H1 (cell line): ENCODE measurements at regions not wholly inside any gene's neighbourhood (a gene's known extent, or its start where the extent isn't known, plus 50 kb on each side); places are given as distances from the start of the nearest gene placed in this dataset.

Experiments
- CTCF ChIA-PET: fragments of 300-600 bp; sonication (Branson Sonifier 250); formaldehyde crosslinking; loops from one replicate; lab custom pipeline; 2021; ENCODE audit not compliant: partially characterized antibody; lab: Charles Lee
- POLR2A ChIA-PET: fragments of 300-600 bp; sonication (Branson Sonifier 250); formaldehyde crosslinking; loops from one replicate; lab custom pipeline; 2021; ENCODE audit warnings: inconsistent platforms; ENCODE audit not compliant: partially characterized antibody; lab: Charles Lee
- DNase-seq, 2 experiments: peaks; one replicate each; pipeline versions ENCODE4 v3.0.0 to v3.0.0-alpha.2; 2010 to 2022; ENCODE audit warnings: low spot score in 2 of 2, low read depth in 1 of 2, mixed read lengths in 1 of 2
- FAIRE-seq: peaks from 2 replicates; lab custom pipeline; 2011; peaks lifted over from hg19 to GRCh38; lab: Jason Lieb, UNC
- H2AFZ ChIP-seq: 2 replicates; pipeline ENCODE4 v1.8.1; 2012; ENCODE audit warnings: low read length, inconsistent platforms
- H2AK5ac ChIP-seq: 2 replicates; pipeline ENCODE4 v1.6.1; 2013; ENCODE audit warnings: low read depth, low read length
- H2BK120ac ChIP-seq: replicated peaks from 2 replicates; pipeline ENCODE3; 2013; ENCODE audit warnings: low read depth, low read length, inconsistent platforms
- H2BK12ac ChIP-seq: 2 replicates; pipeline ENCODE4 v1.6.1; 2013; ENCODE audit warnings: low read depth, low read length
- H2BK15ac ChIP-seq: 2 replicates; pipeline ENCODE4 v1.6.1; 2013; ENCODE audit warnings: low read length
- H2BK20ac ChIP-seq: 2 replicates; pipeline ENCODE4 v1.6.1; 2013; ENCODE audit warnings: low read length
- H2BK5ac ChIP-seq: 2 replicates; pipeline ENCODE4 v1.6.1; 2013; ENCODE audit warnings: low read depth, low read length
- H3K14ac ChIP-seq: 2 replicates; pipeline ENCODE4 v1.6.1; 2013; ENCODE audit warnings: inconsistent platforms; ENCODE audit not compliant: insufficient read length
- H3K18ac ChIP-seq: 2 replicates; pipeline ENCODE4 v1.6.1; 2013; ENCODE audit warnings: low read length; ENCODE audit errors: extremely low read depth
- H3K23ac ChIP-seq: 2 replicates; pipeline ENCODE4 v1.6.1; 2013; ENCODE audit warnings: inconsistent platforms; ENCODE audit not compliant: insufficient read length
- H3K23me2 ChIP-seq: 2 replicates; pipeline ENCODE4 v1.6.1; 2013; ENCODE audit warnings: low read depth, low read length
- H3K27ac ChIP-seq: 2 replicates; pipeline ENCODE4 v1.6.1; 2011; ENCODE audit warnings: low read depth, low read length, inconsistent platforms
- H3K27me3 ChIP-seq, 4 experiments: replicated peaks in 1 of 4; 1 replicate in 1 of 4; 2 replicates in 3 of 4; pipeline versions ENCODE4 v1.6.1 to v1.8.1; 2011 to 2013; ENCODE audit warnings: low read length in 3 of 4, mild to moderate bottlenecking in 3 of 4, inconsistent platforms in 2 of 4, mixed read lengths in 2 of 4, moderate library complexity in 1 of 4; ENCODE audit not compliant: control insufficient read depth in 3 of 4, insufficient read depth in 3 of 4; ENCODE audit errors: extremely low read depth in 1 of 4
- H3K36me3 ChIP-seq, 4 experiments: 2 replicates each; pipeline versions ENCODE4 v1.6.1 to v1.8.1; 2011 to 2013; ENCODE audit warnings: mild to moderate bottlenecking in 4 of 4, low read length in 3 of 4, moderate library complexity in 2 of 4, control low read depth in 1 of 4, inconsistent platforms in 1 of 4; ENCODE audit not compliant: insufficient read depth in 4 of 4, control insufficient read depth in 2 of 4
- H3K4ac ChIP-seq: replicated peaks from 2 replicates; pipeline ENCODE3; 2013; ENCODE audit warnings: low read length, low read depth, mixed read lengths, inconsistent platforms; ENCODE audit not compliant: insufficient read length
- H3K4me1 ChIP-seq, 4 experiments: replicated peaks in 1 of 4; 1 replicate in 1 of 4; 2 replicates in 3 of 4; pipeline versions ENCODE4 v1.6.1 to v1.8.1; 2011 to 2013; ENCODE audit warnings: low read length in 3 of 4, inconsistent platforms in 2 of 4, mixed read lengths in 1 of 4; ENCODE audit not compliant: insufficient read depth in 4 of 4, control insufficient read depth in 3 of 4
- H3K4me2 ChIP-seq, 2 experiments: 2 replicates each; pipeline versions ENCODE4 v1.6.1 to v1.8.1; 2011 to 2013; ENCODE audit warnings: low read depth in 2 of 2, low read length in 2 of 2, control low read depth in 1 of 2, inconsistent platforms in 1 of 2, mild to moderate bottlenecking in 1 of 2; ENCODE audit not compliant: insufficient read depth in 1 of 2
- H3K4me3 ChIP-seq, 4 experiments: fragments of 200-600, 300-600 bp in 1 of 4; sonication (generic), shearing (Covaris generic), sonication (Bioruptor Twin) in 1 of 4; 2 replicates each; pipeline versions ENCODE4 v1.5.1 to v1.8.1; 2011 to 2016; ENCODE audit warnings: low read length in 4 of 4, low read depth in 3 of 4, control low read depth in 2 of 4, inconsistent platforms in 2 of 4, mild to moderate bottlenecking in 2 of 4, mixed read lengths in 1 of 4, moderate library complexity in 1 of 4; ENCODE audit not compliant: insufficient read depth in 2 of 4; ENCODE audit errors: extremely low read depth in 1 of 4
- H3K56ac ChIP-seq: replicated peaks from 2 replicates; pipeline ENCODE3; 2013; ENCODE audit warnings: low read depth, mild to moderate bottlenecking, mixed read lengths, low read length, inconsistent platforms; ENCODE audit not compliant: insufficient read length
- H3K79me1 ChIP-seq: 2 replicates; pipeline ENCODE4 v1.6.1; 2013; ENCODE audit warnings: low read depth, low read length, control low read depth
- H3K79me2 ChIP-seq, 2 experiments: 2 replicates each; pipeline versions ENCODE4 v1.6.1 to v1.8.1; 2012 to 2013; ENCODE audit warnings: low read length in 2 of 2, mild to moderate bottlenecking in 2 of 2, inconsistent platforms in 1 of 2; ENCODE audit not compliant: insufficient read depth in 2 of 2, control insufficient read depth in 1 of 2
- H3K9ac ChIP-seq, 4 experiments: replicated peaks in 1 of 4; 1 replicate in 1 of 4; 2 replicates in 3 of 4; pipeline versions ENCODE4 v1.6.1 to v1.8.1; 2011 to 2013; ENCODE audit warnings: low read depth in 3 of 4, low read length in 3 of 4, control low read depth in 2 of 4, mild to moderate bottlenecking in 2 of 4, moderate library complexity in 2 of 4, inconsistent platforms in 1 of 4; ENCODE audit errors: extremely low read depth in 1 of 4
- H3K9me3 ChIP-seq, 2 experiments: 2 replicates each; pipeline versions ENCODE4 v1.6.1 to v1.8.1; 2012 to 2013; ENCODE audit warnings: mild to moderate bottlenecking in 2 of 2, moderate library complexity in 2 of 2, control low read depth in 1 of 2, inconsistent platforms in 1 of 2, low read depth in 1 of 2, low read length in 1 of 2, mixed read lengths in 1 of 2; ENCODE audit not compliant: insufficient read depth in 2 of 2
- H4K20me1 ChIP-seq, 2 experiments: replicated peaks in 1 of 2; 2 replicates each; pipeline versions ENCODE3 to v1.8.1; 2011 to 2013; ENCODE audit warnings: inconsistent platforms in 2 of 2, low read length in 2 of 2, mild to moderate bottlenecking in 1 of 2; ENCODE audit not compliant: insufficient read depth in 2 of 2, control insufficient read depth in 1 of 2
- H4K5ac ChIP-seq: 2 replicates; pipeline ENCODE4 v1.6.1; 2013; ENCODE audit warnings: low read length, low read depth, mixed read lengths, inconsistent platforms; ENCODE audit not compliant: insufficient read length
- H4K8ac ChIP-seq: 2 replicates; pipeline ENCODE4 v1.8.0; 2013; ENCODE audit warnings: mild to moderate bottlenecking, moderate library complexity, low read length, inconsistent platforms; ENCODE audit not compliant: insufficient read depth; ENCODE audit errors: extremely low read depth
- H4K91ac ChIP-seq: replicated peaks from 2 replicates; pipeline ENCODE3; 2013; ENCODE audit warnings: low read length, mixed read lengths, inconsistent platforms; ENCODE audit not compliant: insufficient read length
- CHD2 ChIP-seq: IDR thresholded peaks from 2 replicates; pipeline ENCODE4 v1.6.1; 2012; ENCODE audit warnings: low read length, improper control_type of control experiment
- RAD21 ChIP-seq, 2 experiments: IDR thresholded peaks in 1 of 2; conservative IDR thresholded peaks in 1 of 2; 2 replicates each; pipeline ENCODE4 v1.6.1; 2011; ENCODE audit warnings: low read depth in 2 of 2, low read length in 2 of 2, improper control_type of control experiment in 1 of 2, inconsistent platforms in 1 of 2, mild to moderate bottlenecking in 1 of 2, moderate library complexity in 1 of 2
- WGBS, 2 experiments: shearing (Covaris generic) in 1 of 2; methylation state at CpG; one replicate each; pipeline versions ENCODE4 v1.1.6 to v1.1.7; 2013 to 2015; ENCODE audit warnings: low lambda C conversion rate in 2 of 2, mixed read lengths in 2 of 2, inconsistent platforms in 1 of 2, low coverage in 1 of 2, missing lambda C conversion rate in 1 of 2; ENCODE audit not compliant: insufficient replicate concordance in 2 of 2, insufficient coverage in 1 of 2, insufficient read length in 1 of 2; ENCODE audit errors: extremely low coverage in 1 of 2, missing lambda C conversion rate in 1 of 2; 5-methylcytosine and 5-hydroxymethylcytosine counted together

DNA sequence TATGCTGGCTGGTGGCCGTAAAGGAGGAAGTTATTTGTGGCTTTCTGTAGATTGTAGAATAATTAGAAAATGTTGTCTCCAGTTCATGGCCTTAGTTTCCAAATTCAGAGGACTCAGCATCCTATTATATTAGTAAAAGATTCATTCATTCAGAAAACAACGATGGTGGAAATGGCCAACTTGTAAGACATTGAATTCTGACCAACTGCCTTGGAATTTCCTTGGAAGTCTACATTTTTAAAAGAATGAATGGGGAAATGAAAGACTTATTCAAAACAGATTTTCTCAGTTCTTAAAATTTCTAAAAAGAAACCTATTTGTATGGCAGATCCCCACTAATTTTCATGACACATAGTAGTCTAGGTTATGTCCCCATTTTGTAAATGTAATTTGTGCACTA is 561.5 kb downstream of the ANKRD50 start:
- no peak overlapping the region for H3K4me3 ChIP-seq
- no peaks in the 10 kb centered on the region for H4K20me1 ChIP-seq
- no peak overlapping the region for H2BK12ac ChIP-seq
- no peak overlapping the region for H3K56ac ChIP-seq
- H3K9ac ChIP-seq: no peak overlapping the region
- no peak overlapping the region for H2BK20ac ChIP-seq
- no peak overlapping the region for H3K18ac ChIP-seq
- no peaks in the 10 kb centered on the region for H3K36me3 ChIP-seq
- H3K4ac ChIP-seq: no peak overlapping the region
- no peak overlapping the region for H4K5ac ChIP-seq
- H3K4me2 ChIP-seq: no peak overlapping the region
- H3K23ac ChIP-seq: no peak overlapping the region
- no peak overlapping the region for H3K27ac ChIP-seq
- 91% methylated on average over 2 of the region's 2 CpGs; no CpG with 5 or more reads in 1 of the 2 experiments for WGBS, 2 experiments
- H3K79me1 ChIP-seq: no peaks in the 10 kb centered on the region
- H4K91ac ChIP-seq: no peak overlapping the region
- CTCF ChIA-PET: no interaction called here
- no peaks in the 10 kb centered on the region for H3K4me1 ChIP-seq
- H3K79me2 ChIP-seq: no peaks in the 10 kb centered on the region
- no peak overlapping the region for H3K14ac ChIP-seq
- H3K23me2 ChIP-seq: no peaks in the 10 kb centered on the region; the same call in 1 of the 2 replicates
- POLR2A ChIA-PET: no interaction called here
- no peak overlapping the region for H4K8ac ChIP-seq
- no peak for DNase-seq
- H2AFZ ChIP-seq: no peak overlapping the region
- H2BK5ac ChIP-seq: no peak overlapping the region
- no peaks in the 10 kb centered on the region for H3K9me3 ChIP-seq
- no peak for TF ChIP-seq RAD21 (IDR thresholded peaks at IDR 0.05 in 1 of 2, conservative IDR thresholded peaks at IDR 0.05 in 1 of 2; ENCODE audit: low read depth in 2 of 2, low read length in 2 of 2)
- TF ChIP-seq CHD2: no peak
- H2AK5ac ChIP-seq: no peak overlapping the region
- FAIRE-seq: no peak
- H2BK15ac ChIP-seq: no peak overlapping the region
- H3K27me3 ChIP-seq: no peaks in the 10 kb centered on the region
- no peak overlapping the region for H2BK120ac ChIP-seq
